ENCODE measurements at regions not wholly inside any gene's neighbourhood (a gene's known extent, or its start where the extent isn't known, plus 50 kb on each side); places are given as distances from the start of the nearest gene placed in this dataset.

DNA sequence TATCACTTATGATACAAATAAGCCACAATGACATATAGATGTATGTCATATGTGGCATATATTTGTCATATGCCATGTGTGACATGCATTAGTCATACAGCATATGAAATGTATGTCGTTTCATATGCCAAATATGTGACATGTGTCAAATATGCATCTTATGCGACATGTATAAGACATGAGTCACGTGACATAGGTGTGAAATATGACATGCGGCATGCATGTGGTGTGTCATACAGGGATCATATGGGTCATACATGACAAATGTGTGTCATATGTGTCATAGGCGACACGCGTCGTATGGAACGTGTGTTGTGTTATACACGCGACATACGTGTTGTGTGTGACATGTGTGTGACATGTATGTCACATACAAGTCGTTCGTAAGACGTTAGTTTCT is 2154.0 kb upstream of the PIK3C3 start:
- no peaks in the 10 kb centered on the region; the same call in 1 of the 2 replicates for H3K9me3 ChIP-seq
- H3K36me3 ChIP-seq (replicated peaks), result no peaks in the 10 kb centered on the region
- in situ Hi-C loops (cut with MboI; ENCODE audit: low sequenced_read_pairs), result no loop called here
- no peak overlapping the region for H3K4me3 ChIP-seq
- DNase-seq (ENCODE audit: low spot score in 2 of 2), result no peak
- peaks cover 2% of the 10 kb centered on the region; the same call in 1 of the 2 replicates for H3K27me3 ChIP-seq (ENCODE audit: low read depth)
- H3K4me1 ChIP-seq, result peaks cover 3% of the 10 kb centered on the region; the same call in 1 of the 2 replicates

DNA sequence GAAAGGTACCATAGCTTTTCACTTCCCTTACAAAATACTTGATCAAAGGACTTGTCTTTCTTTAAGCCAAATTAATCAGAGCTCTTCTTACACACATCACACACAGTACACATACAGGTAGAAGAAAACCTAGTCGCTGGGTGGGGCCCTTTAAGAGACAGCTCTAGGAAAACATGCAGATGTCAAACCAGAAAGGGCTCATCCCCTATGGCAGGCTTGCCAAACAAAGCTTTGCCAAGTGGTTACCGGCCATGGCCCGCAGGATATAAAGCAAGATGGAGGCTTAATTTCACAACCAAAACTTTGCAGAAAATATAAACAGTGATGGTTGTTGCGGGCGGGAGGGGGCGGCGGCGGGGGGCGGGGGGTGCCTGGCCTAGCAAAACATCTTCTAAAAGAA is 2156.0 kb upstream of the PIK3C3 start:
- 0 out of 2 replicates have a peak, but pooled peaks cover 3% of the 10 kb centered on the region for H3K36me3 ChIP-seq (replicated peaks)
- in situ Hi-C loops (cut with MboI; ENCODE audit: low sequenced_read_pairs), result no loop called here
- H3K9me3 ChIP-seq, result no peaks in the 10 kb centered on the region; the same call in 1 of the 2 replicates
- DNase-seq (ENCODE audit: low spot score in 2 of 2), result peak in 1 of 2 experiments; percentile 41
- H3K4me1 ChIP-seq, result peaks cover 3% of the 10 kb centered on the region; the same call in 1 of the 2 replicates
- H3K27me3 ChIP-seq (ENCODE audit: low read depth), result no peaks in the 10 kb centered on the region
- H3K4me3 ChIP-seq, result peak overlapping the region; percentile 52

DNA sequence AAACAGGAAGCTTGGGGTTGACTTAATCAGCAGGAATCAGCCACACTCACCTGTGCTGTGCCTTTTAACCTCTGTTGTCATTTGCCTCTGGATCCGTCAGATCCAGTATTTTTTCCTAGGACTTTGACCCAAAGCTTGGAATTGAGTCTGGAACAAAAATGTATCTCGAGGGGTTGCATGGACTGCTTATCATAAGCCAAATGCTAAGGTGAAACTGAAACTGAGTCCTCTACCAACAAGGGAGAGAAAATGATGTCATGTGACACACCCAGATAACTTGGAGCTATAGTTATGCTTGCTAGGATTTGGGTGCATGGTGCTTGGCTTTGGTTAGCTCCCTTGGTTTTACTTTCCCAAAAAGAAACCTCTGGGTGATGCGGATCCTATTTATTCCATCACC is 2158.6 kb upstream of the PIK3C3 start:
- Histone ChIP-seq H3K27me3 (ENCODE audit: low read depth) (no peaks in the 10 kb centered on the region), H3K36me3 (replicated peaks) (0 out of 2 replicates have a peak, but pooled peaks cover 3% of the 10 kb centered on the region), H3K9me3 (no peaks in the 10 kb centered on the region; the same call in 1 of the 2 replicates), H3K4me3 (no peak overlapping the region), H3K4me1 (peaks cover 8% of the 10 kb centered on the region)
- no peak for DNase-seq (ENCODE audit: low spot score in 2 of 2)
- in situ Hi-C loops (cut with MboI; ENCODE audit: low sequenced_read_pairs), result no loop called here

DNA sequence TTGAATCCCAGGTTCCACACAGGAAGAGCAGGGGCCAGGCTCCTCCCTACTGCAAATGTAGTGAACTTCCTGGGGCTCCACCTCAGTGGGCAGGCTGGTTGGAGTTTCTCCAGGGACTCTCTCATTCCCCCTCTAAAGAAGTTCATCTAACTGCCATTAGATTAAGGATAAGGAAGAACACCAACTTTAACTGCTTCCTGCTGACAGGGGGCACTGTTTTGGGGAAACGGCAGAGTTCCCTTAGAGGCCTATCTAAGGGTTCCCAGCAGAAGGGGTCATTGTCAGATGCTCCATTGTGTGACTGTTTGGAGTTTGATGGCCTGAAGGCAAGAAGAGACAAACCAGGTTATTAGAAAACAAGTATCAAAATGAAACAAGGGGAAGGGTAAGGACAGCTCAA is 2159.7 kb upstream of the PIK3C3 start:
- DNase-seq (ENCODE audit: low spot score in 2 of 2), result peak in 1 of 2 experiments; percentile 21
- H3K27me3 ChIP-seq (ENCODE audit: low read depth), result no peaks in the 10 kb centered on the region
- 0 out of 2 replicates have a peak, but pooled peaks cover 3% of the 10 kb centered on the region for H3K36me3 ChIP-seq (replicated peaks)
- in situ Hi-C loops (cut with MboI; ENCODE audit: low sequenced_read_pairs), result no loop called here
- H3K4me1 ChIP-seq, result peaks cover 6% of the 10 kb centered on the region
- no peaks in the 10 kb centered on the region for H3K9me3 ChIP-seq
- no peak overlapping the region for H3K4me3 ChIP-seq

DNA sequence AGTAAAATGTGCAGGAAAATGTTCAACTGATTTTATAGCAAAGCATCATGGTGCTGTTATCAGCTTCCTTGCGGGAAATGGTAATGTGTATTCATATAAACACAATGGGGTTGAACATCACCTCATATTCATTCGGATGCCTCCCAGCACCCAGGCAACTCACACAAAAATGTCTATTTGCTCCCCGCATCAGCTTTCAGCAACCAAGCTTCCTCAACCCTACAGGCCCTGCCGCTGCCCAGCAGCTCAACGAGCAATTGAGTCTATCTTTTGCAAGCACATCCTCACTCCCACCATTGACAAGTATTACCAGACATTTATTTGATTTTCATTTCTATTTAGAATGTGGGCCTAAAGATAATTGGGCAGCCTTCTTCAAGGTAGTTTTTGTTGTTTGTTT is 2161.4 kb upstream of the PIK3C3 start:
- in situ Hi-C loops (cut with MboI; ENCODE audit: low sequenced_read_pairs), result no loop called here
- H3K27me3 ChIP-seq (ENCODE audit: low read depth), result no peaks in the 10 kb centered on the region
- 0 out of 2 replicates have a peak, but pooled peaks cover 3% of the 10 kb centered on the region for H3K36me3 ChIP-seq (replicated peaks)
- H3K4me1 ChIP-seq, result peaks cover 9% of the 10 kb centered on the region
- DNase-seq (ENCODE audit: low spot score in 2 of 2), result no peak
- H3K9me3 ChIP-seq, result no peaks in the 10 kb centered on the region
- no peak overlapping the region for H3K4me3 ChIP-seq

DNA sequence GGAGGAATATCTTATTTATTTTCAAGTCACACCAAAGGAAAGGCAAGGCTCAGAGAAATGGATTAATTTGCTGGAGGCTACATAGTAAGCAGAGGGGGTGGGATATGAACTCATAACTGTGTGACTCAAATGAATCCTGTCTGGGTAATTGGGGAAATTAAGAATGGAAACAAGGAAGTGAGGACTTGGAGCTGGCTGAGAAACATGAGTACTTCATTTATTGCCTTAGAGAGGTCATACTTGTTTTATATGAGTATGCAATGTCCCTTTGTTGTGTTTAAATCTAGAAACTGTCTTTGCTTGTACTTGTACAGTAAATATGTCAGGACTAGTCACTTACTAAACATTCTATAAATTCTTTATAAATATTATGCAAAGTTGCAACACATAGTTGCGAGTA is 2166.7 kb upstream of the PIK3C3 start:
- in situ Hi-C loops (cut with MboI; ENCODE audit: low sequenced_read_pairs), result no loop called here
- DNase-seq (ENCODE audit: low spot score in 2 of 2), result no peak
- no peaks in the 10 kb centered on the region for H3K9me3 ChIP-seq

DNA sequence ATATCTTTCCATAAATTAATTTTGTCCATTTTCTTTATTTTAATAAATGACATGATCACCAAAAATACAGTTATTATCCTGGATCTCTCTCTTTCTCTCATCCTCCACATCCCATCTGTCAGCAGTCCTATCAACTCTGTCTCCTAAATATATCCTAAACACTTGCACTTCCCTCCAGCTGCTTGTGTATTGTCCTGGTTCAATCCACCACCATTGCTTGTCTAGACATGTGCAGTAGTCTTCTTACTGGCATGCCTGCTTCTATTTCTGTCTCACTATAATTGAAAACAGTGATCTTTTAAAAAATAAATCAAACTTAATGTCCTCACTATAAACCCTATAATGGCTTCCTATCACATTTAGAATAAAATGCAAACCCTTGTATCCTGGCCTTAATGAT is 2168.6 kb upstream of the PIK3C3 start:
- in situ Hi-C loops (cut with MboI; ENCODE audit: low sequenced_read_pairs), result no loop called here

More for the DNA sequence above, 2166.7 kb upstream of the PIK3C3 start:
- Histone ChIP-seq H3K27me3 (ENCODE audit: low read depth) (no peaks in the 10 kb centered on the region), H3K4me1 (peaks cover 18% of the 10 kb centered on the region), H3K36me3 (replicated peaks) (no peaks in the 10 kb centered on the region), H3K4me3 (no peak overlapping the region)

DNA sequence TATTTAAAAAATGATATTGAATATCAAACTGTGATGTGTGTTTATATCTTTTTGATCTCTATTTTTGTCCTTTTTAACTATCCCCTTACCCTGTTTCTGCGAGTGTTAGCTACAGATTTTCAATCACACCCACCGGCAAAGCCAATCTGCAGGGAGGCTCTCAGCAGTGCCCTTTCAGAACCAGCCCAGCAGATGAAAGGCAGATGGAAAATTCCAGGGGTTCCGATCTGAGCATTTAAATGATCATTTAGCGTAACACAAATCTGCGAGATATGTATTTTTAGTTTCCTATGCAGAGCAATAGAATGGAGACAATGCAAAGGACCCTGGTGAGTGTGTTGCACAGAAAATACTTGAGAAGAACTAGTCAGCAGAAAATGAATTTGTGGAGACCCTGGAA is 2170.5 kb upstream of the PIK3C3 start:
- Histone ChIP-seq H3K4me3 (no peak overlapping the region), H3K27me3 (ENCODE audit: low read depth) (no peaks in the 10 kb centered on the region), H3K4me1 (peaks cover 15% of the 10 kb centered on the region), H3K36me3 (replicated peaks) (no peaks in the 10 kb centered on the region; the same call in 1 of the 2 replicates), H3K9me3 (no peaks in the 10 kb centered on the region)
- in situ Hi-C loops (cut with MboI; ENCODE audit: low sequenced_read_pairs), result no loop called here
- DNase-seq (ENCODE audit: low spot score in 2 of 2), result no peak

More for the DNA sequence above, 2168.6 kb upstream of the PIK3C3 start:
- H3K27me3 ChIP-seq (ENCODE audit: low read depth), result no peaks in the 10 kb centered on the region
- DNase-seq (ENCODE audit: low spot score in 2 of 2), result no peak
- peaks cover 15% of the 10 kb centered on the region for H3K4me1 ChIP-seq
- no peak overlapping the region for H3K4me3 ChIP-seq
- no peaks in the 10 kb centered on the region; the same call in 1 of the 2 replicates for H3K36me3 ChIP-seq (replicated peaks)
- no peaks in the 10 kb centered on the region for H3K9me3 ChIP-seq

DNA sequence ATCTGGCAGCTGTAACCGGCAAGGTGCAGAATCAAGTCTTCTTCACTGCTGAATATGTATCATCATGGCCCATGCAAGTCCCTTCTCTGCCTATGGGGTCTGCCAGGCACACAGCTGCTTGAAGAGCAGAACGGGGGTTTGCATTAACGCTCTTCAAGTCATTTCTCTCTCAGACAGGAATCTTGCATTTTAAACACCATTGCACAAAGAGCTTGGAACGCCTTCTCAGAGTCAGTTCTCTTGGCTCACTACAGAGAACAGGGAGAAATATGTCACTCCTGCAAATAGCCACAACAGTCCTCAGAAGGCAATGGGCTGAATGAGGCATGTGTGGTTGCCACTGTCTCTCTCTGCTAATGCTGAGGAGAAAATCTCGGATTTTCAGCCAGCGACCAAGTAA is 2173.5 kb upstream of the PIK3C3 start:
- no peak for DNase-seq (ENCODE audit: low spot score in 2 of 2)
- in situ Hi-C loops (cut with MboI; ENCODE audit: low sequenced_read_pairs), result no loop called here
- Histone ChIP-seq H3K27me3 (ENCODE audit: low read depth) (no peaks in the 10 kb centered on the region), H3K36me3 (replicated peaks) (no peaks in the 10 kb centered on the region; the same call in 1 of the 2 replicates), H3K9me3 (no peaks in the 10 kb centered on the region), H3K4me1 (no peaks in the 10 kb centered on the region), H3K4me3 (no peak overlapping the region)

DNA sequence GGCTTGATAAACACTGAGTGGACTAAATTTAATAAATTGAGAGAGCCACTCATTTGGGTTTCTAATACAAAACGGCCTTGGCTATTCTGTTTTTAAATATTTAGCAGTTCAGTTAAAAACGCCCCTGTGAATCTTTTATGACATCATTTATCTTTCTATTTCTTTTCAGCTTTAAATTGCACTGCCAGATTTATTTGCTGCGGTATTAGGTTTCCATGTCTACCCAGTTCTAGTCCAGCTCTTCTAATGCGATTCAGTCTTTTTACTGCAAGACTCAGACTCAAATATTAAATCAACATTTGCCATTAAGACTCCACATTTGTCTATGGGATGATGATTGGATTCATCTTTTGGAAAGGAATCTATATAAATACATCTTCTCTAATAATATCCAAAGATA is 2174.3 kb upstream of the PIK3C3 start:
- H3K9me3 ChIP-seq, result no peaks in the 10 kb centered on the region
- in situ Hi-C loops (cut with MboI; ENCODE audit: low sequenced_read_pairs), result no loop called here

DNA sequence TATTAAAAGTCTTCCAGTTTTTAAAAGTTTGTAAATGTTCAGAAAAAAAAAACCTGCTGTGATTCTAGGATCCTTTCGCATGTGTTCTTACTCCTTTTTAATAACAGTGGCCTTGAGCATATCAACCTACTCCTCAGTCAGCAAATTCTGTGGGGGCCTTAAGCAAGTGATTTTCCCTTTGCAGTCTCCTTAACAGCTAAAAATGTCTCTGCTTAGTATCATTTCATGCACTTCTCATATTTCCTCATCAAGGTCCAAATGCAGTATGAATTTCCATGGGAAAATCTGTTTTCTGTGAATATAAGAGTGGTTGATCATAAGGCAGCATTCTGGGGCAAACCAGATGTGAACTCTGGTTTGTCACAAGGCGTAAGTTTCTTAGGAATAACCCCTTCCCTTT is 2175.1 kb upstream of the PIK3C3 start:
- in situ Hi-C loops (cut with MboI; ENCODE audit: low sequenced_read_pairs), result no loop called here
- Histone ChIP-seq H3K27me3 (ENCODE audit: low read depth) (no peaks in the 10 kb centered on the region), H3K4me3 (no peak overlapping the region), H3K4me1 (peaks cover 13% of the 10 kb centered on the region), H3K36me3 (replicated peaks) (no peaks in the 10 kb centered on the region; the same call in 1 of the 2 replicates), H3K9me3 (no peaks in the 10 kb centered on the region)
- no peak for DNase-seq (ENCODE audit: low spot score in 2 of 2)

More for the DNA sequence above, 2174.3 kb upstream of the PIK3C3 start:
- Histone ChIP-seq H3K4me3 (no peak overlapping the region), H3K4me1 (peaks cover 6% of the 10 kb centered on the region), H3K36me3 (replicated peaks) (no peaks in the 10 kb centered on the region; the same call in 1 of the 2 replicates), H3K27me3 (ENCODE audit: low read depth) (no peaks in the 10 kb centered on the region)
- no peak for DNase-seq (ENCODE audit: low spot score in 2 of 2)

DNA sequence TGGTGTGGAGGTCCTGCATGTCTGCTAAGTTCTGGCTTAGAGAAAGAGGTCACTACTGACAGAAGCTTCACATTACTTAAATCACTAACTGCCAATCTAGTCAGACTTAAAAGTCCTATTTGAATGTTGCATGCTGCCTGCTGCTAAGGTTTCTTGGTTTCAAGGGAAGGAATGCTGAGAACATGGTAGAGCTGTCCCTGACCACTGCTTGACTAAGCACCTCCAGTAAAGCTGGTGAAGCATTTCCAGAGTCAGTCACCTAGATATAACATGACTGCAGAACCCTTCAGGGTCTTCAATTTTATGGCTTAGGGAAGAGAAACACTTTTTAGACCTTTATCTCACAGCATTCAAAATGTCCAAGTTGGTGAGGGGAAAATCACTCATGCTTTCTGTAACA is 2178.3 kb upstream of the PIK3C3 start:
- Histone ChIP-seq H3K9me3 (no peaks in the 10 kb centered on the region), H3K4me1 (peaks cover 20% of the 10 kb centered on the region), H3K36me3 (replicated peaks) (no peaks in the 10 kb centered on the region), H3K27me3 (ENCODE audit: low read depth) (no peaks in the 10 kb centered on the region), H3K4me3 (no peak overlapping the region)
- no peak for DNase-seq (ENCODE audit: low spot score in 2 of 2)
- in situ Hi-C loops (cut with MboI; ENCODE audit: low sequenced_read_pairs), result no loop called here

DNA sequence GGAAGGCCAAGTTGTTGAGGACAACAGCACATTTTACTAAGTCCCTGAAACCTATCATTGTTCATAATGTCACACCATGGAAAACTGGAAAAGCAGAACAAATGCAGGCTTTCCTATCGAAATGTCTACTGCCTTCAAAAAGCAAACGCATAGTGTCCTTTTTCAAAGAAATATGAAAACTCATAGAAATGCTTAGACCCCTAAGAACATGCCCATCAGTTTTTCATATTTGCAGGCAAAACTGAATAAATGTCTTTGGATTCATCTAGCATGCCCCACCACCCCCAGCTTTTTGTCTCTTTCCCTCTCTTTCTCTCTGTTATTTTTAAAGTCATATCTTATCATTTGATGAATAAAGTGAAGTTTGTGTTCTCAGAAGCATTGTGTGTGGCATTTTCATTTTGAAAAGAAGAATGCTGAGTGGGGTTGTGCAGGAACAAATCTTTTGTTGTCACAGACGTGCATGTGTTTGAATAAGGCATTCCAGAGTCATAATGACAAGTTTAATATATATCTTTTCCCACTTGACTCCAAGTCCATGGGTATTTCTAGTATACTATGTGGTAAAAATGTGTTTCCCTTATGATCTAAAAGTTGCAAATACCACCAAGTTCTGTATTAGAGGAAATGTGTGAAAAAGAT is 2180.0 kb upstream of the PIK3C3 start:
- Histone ChIP-seq H3K9me3 (no peaks in the 10 kb centered on the region), H3K4me3 (no peak overlapping the region), H3K36me3 (replicated peaks) (no peaks in the 10 kb centered on the region), H3K4me1 (peaks cover 20% of the 10 kb centered on the region), H3K27me3 (ENCODE audit: low read depth) (no peaks in the 10 kb centered on the region)
- peak in 1 of 2 experiments; percentile 60 for DNase-seq (ENCODE audit: low spot score in 2 of 2)
- in situ Hi-C loops (cut with MboI; ENCODE audit: low sequenced_read_pairs), result no loop called here

DNA sequence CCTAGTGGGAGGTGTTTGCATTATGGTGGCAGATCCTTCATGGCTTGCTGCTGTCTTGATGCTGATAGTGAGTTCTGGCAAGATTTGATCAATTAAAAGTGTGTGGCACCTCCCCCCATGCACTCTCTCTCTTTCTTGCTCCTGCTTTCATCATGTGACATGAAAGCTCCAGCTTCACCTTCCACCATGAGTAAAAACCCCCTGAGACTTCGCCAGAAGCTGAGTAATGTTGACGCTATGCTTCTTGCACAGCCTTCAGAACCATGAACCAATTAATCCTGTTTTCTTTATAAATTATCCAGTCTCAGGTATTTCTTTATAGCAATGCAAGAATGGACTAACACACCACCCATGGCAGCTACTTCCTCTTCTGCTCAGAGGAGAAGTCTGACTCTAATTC is 2181.4 kb upstream of the PIK3C3 start:
- H3K36me3 ChIP-seq (replicated peaks), result no peaks in the 10 kb centered on the region
- no peak for DNase-seq (ENCODE audit: low spot score in 2 of 2)
- in situ Hi-C loops (cut with MboI; ENCODE audit: low sequenced_read_pairs), result no loop called here
- H3K27me3 ChIP-seq (ENCODE audit: low read depth), result no peaks in the 10 kb centered on the region
- peaks cover 20% of the 10 kb centered on the region for H3K4me1 ChIP-seq
- H3K9me3 ChIP-seq, result no peaks in the 10 kb centered on the region
- H3K4me3 ChIP-seq, result no peak overlapping the region
